ENCODE measurements at regions not wholly inside any gene's neighbourhood (a gene's known extent, or its start where the extent isn't known, plus 50 kb on each side); places are given as distances from the start of the nearest gene placed in this dataset.

GRCh38 chr3:82262193-82262592 is 500.7 kb upstream of the GBE1 start (continued):
- TF ChIP-seq ETS1 (IDR thresholded peaks at IDR 0.05) (no peak), CTCF (conservative IDR thresholded peaks at IDR 0.05; ENCODE audit: low read depth in 2 of 2) (no peak), ZNF114 (CRISPR knock-in tag; IDR thresholded peaks at IDR 0.05) (no peak), JUNB (IDR thresholded peaks at IDR 0.05; ENCODE audit: unreplicated experiment) (no peak), CREB1 (CRISPR knock-in tag; IDR thresholded peaks at IDR 0.05; ENCODE audit: low read depth) (no peak), EZH2 (IDR thresholded peaks at IDR 0.05; ENCODE audit: low read depth, unreplicated experiment) (no peak), STAT1 (IDR thresholded peaks at IDR 0.05; ENCODE audit: unreplicated experiment) (no peak)

GRCh38 chr3:82261637-82262036 is 500.2 kb upstream of the GBE1 start:
- no peaks in the 10 kb centered on the region for H3K9me2 ChIP-seq (ENCODE audit: insufficient read depth)
- peaks cover 11% of the 10 kb centered on the region; the same call in 1 of the 2 replicates for H3K4me1 ChIP-seq (ENCODE audit: insufficient read depth)
- DNase-seq (ENCODE audit: low spot score) (no peak), ATAC-seq (no peak)
- peaks cover 2% of the 10 kb centered on the region for H3K27me3 Mint-ChIP-seq (ENCODE audit: insufficient read depth, low read depth, poor library complexity)
- H4K20me1 ChIP-seq (replicated peaks; ENCODE audit: insufficient read depth), result no peaks in the 10 kb centered on the region
- H3K4me3 ChIP-seq, result no peak overlapping the region
- no peaks in the 10 kb centered on the region for H3K79me2 ChIP-seq (replicated peaks; ENCODE audit: insufficient read depth)
- H3K4me1 Mint-ChIP-seq, result peaks cover 13% of the 10 kb centered on the region; the same call in 2 of the 3 replicates
- H3K9me3 Mint-ChIP-seq, result no peaks in the 10 kb centered on the region; the same call in 2 of the 3 replicates
- no peaks in the 10 kb centered on the region for H3F3A ChIP-seq (replicated peaks; ENCODE audit: low read depth)
- H3K4me2 ChIP-seq, result no peak overlapping the region
- H3K27ac Mint-ChIP-seq, result 0 out of 2 replicates have a peak overlapping the region, but pooled peaks have one; percentile 62
- H3K27ac ChIP-seq (ENCODE audit: low read depth), result no peak overlapping the region
- H2AFZ ChIP-seq, result no peak overlapping the region
- H3K27me3 ChIP-seq (ENCODE audit: insufficient read depth), result no peaks in the 10 kb centered on the region
- no peaks in the 10 kb centered on the region for H3K36me3 ChIP-seq (ENCODE audit: insufficient read depth)
- H3K36me3 Mint-ChIP-seq (ENCODE audit: low read depth), result peaks cover 2% of the 10 kb centered on the region; the same call in 2 of the 3 replicates
- no peak overlapping the region for H3K4me3 Mint-ChIP-seq
- no peak for TF ChIP-seq ETS1 (IDR thresholded peaks at IDR 0.05)
- no peak for TF ChIP-seq EZH2 (IDR thresholded peaks at IDR 0.05; ENCODE audit: low read depth, unreplicated experiment)
- no peak for TF ChIP-seq ZNF114 (CRISPR knock-in tag; IDR thresholded peaks at IDR 0.05)
- no peak for TF ChIP-seq EZH2phosphoT487 (IDR thresholded peaks at IDR 0.05; ENCODE audit: unreplicated experiment)
- no peak for TF ChIP-seq JUNB (IDR thresholded peaks at IDR 0.05; ENCODE audit: unreplicated experiment)
- TF ChIP-seq NANOG (IDR thresholded peaks at IDR 0.05; ENCODE audit: borderline replicate concordance), result no peak
- TF ChIP-seq CTCF (conservative IDR thresholded peaks at IDR 0.05; ENCODE audit: low read depth in 2 of 2), result no peak
- no peak for TF ChIP-seq REST (IDR thresholded peaks at IDR 0.05; ENCODE audit: unreplicated experiment)
